Activated CD4-positive, alpha-beta memory T cell treated with anti-CD3 and anti-CD28 coated beads, Interleukin-2, amount 10 ng/mL, durations not matched to agents 7 days and 5 days (primary cell): ENCODE measurements at regions not wholly inside any gene's neighbourhood (a gene's known extent, or its start where the extent isn't known, plus 50 kb on each side); places are given as distances from the start of the nearest gene placed in this dataset.

Experiments
- CTCF ChIA-PET: fragments of 350-600 bp; sonication (Branson Sonifier 250); formaldehyde crosslinking; loops from one replicate; lab custom pipeline; 2021; ENCODE audit warnings: antibody characterized with exemption, inconsistent platforms; lab: Charles Lee
- POLR2A ChIA-PET: fragments of 350-600 bp; sonication (Branson Sonifier 250); formaldehyde crosslinking; loops from one replicate; lab custom pipeline; 2021; ENCODE audit warnings: antibody characterized with exemption; lab: Charles Lee
- DNase-seq: peaks from one replicate; pipeline ENCODE4 v3.0.0-alpha.2; 2020
- H3K27ac Mint-ChIP-seq: one replicate; pipeline ENCODE4 v1.8.0; 2021; ENCODE audit warnings: mild to moderate bottlenecking, mixed read lengths
- H3K27me3 Mint-ChIP-seq: one replicate; pipeline ENCODE4 v1.8.0; 2021; ENCODE audit warnings: mixed read lengths
- H3K36me3 Mint-ChIP-seq: one replicate; pipeline ENCODE4 v1.8.0; 2021; ENCODE audit warnings: low read depth, mixed read lengths
- H3K4me1 Mint-ChIP-seq: one replicate; pipeline ENCODE4 v1.8.0; 2021; ENCODE audit warnings: mixed read lengths
- H3K4me3 Mint-ChIP-seq: one replicate; pipeline ENCODE4 v1.8.0; 2021; ENCODE audit warnings: mild to moderate bottlenecking, mixed read lengths
- H3K9me3 Mint-ChIP-seq: one replicate; pipeline ENCODE4 v1.8.0; 2021; ENCODE audit warnings: mixed read lengths

DNA sequence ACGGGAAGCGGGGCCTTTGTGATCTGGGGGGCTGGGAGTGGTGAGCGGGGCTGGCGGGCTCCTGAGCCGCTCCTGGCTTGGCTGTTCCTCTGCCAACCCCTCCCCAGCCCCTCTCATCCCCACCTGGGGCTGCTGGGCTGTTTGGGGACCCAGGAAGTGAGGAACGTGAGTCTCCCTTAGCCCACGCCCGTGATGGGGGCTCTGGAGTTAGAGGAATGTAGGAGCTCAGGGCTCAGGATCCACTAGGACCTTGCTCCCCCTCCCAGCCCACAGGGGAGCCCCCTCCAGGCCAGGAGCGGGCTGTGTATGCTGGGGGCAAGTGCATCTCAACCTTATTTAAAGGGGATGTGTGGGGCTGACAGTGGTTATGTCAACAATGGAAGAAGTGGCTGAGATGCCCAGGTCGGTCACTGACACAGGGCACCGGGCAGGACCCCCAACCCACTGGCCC is 134.1 kb downstream of the URI1 start:
- CTCF ChIA-PET, result no interaction called here
- no peaks in the 10 kb centered on the region for H3K9me3 Mint-ChIP-seq
- peaks cover 4% of the 10 kb centered on the region for H3K27me3 Mint-ChIP-seq

DNA sequence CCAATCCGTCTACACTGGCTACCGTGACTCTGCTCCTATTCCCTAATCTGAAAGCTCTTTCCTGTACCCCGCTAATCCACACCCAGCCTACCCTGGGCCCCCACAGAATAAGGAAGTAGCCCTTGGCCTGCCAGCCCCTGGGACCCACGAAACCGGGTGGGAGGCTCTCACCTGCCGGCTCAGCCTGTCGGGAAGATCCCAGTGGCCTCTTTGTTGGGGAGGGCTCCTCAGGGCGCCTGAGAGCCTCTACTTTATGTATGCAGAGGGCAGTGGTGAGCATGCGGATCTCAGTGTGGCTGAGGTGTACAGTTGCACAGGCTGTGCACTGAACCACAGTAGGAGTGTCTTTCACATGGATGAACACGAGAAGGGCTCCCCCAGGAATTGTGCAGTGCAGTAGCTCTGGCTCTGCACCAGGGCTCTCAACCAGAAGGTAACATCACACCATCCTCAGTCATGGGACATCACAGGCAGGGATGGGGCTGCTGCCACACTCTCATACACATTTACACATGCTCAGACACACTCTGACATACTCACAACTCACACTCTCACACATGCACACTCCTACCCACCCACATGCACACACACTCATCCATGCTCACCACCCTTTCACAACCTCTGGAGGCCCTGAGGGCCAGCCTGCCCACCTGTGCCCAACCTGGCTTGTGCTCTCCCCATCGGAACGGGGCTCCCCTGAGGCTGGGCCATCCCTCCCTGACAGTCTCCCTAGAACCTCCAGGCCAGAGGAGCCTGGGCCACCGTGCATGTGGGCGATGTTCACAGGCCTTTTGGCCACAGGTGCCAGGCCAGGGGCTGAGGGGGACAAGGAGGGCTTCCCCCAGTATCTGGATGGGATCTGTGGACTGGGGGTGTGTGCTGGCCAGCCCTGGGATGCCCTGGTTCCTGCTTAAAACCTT is 135.0 kb downstream of the URI1 start:
- no peaks in the 10 kb centered on the region for H3K9me3 Mint-ChIP-seq
- peaks cover 4% of the 10 kb centered on the region for H3K27me3 Mint-ChIP-seq
- DNase-seq, result no peak
- ChIA-PET POLR2A (no interaction called here), CTCF (no interaction called here)
- H3K4me3 Mint-ChIP-seq, result no peak overlapping the region
- H3K36me3 Mint-ChIP-seq, result no peaks in the 10 kb centered on the region
- no peak overlapping the region for H3K27ac Mint-ChIP-seq
- no peaks in the 10 kb centered on the region for H3K4me1 Mint-ChIP-seq

More for the DNA sequence above, 134.1 kb downstream of the URI1 start:
- DNase-seq, result no peak
- no peak overlapping the region for H3K4me3 Mint-ChIP-seq
- no peaks in the 10 kb centered on the region for H3K36me3 Mint-ChIP-seq
- POLR2A ChIA-PET, result no interaction called here
- H3K4me1 Mint-ChIP-seq, result no peaks in the 10 kb centered on the region
- H3K27ac Mint-ChIP-seq, result no peak overlapping the region

DNA sequence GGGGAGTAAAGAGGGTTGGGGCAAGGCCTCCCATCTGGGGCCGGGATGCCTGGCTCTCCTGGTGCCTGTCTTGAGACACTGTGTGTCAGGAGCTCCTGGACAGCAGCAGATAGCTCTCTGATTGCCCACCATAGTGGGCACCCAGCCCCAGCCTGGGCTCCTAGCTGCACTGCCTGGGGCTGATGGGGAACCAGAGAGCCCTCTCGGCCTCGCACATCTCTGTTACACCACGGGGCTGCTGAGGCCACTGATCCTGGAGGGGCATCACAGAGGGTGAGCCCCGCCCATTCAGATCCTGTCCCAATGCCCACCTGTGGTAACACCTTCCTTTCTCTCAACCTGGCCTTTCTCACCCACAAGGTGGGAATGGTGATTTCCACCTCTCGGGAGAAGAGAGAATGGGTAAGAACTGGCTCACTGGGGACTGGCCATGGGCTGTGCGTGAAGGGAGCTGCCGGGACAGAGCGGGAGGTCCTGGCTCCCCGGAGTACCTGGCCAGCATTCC is 135.9 kb downstream of the URI1 start:
- Mint-ChIP-seq H3K9me3 (no peaks in the 10 kb centered on the region), H3K4me1 (no peaks in the 10 kb centered on the region), H3K27me3 (peaks cover 4% of the 10 kb centered on the region), H3K4me3 (no peak overlapping the region), H3K36me3 (no peaks in the 10 kb centered on the region), H3K27ac (no peak overlapping the region)
- CTCF ChIA-PET, result no interaction called here
- no peak for DNase-seq
- POLR2A ChIA-PET, result no interaction called here

DNA sequence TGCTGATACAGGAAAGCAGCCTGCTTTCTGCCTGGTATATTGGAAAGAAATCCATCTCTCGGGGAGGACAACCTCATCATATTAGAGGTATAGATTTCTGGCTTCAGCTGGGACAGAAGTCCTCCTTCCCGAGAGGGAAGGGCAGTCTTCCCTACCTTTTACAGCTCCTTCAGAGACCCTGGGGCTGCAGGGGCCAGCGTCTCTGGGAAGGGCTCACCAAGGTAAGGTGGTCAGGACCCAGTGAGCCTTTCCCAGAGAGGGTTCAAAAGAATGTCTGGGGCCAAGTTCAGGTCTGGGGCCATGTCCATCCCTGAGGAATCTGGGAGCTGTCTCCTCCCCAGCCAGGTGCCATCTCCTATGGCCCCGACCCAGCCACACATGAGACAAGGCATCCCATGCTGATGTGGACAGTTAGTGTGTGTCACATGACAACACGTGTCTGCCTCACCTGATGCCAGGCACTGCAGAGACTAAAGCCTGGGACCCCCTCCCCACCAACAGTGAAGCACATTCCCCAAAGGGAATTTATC is 136.4 kb downstream of the URI1 start:
- no peak overlapping the region for H3K4me3 Mint-ChIP-seq
- peaks cover 4% of the 10 kb centered on the region for H3K27me3 Mint-ChIP-seq
- ChIA-PET CTCF (no interaction called here), POLR2A (no interaction called here)
- no peak overlapping the region for H3K27ac Mint-ChIP-seq
- no peaks in the 10 kb centered on the region for H3K36me3 Mint-ChIP-seq
- DNase-seq, result no peak
- no peaks in the 10 kb centered on the region for H3K9me3 Mint-ChIP-seq
- no peaks in the 10 kb centered on the region for H3K4me1 Mint-ChIP-seq

DNA sequence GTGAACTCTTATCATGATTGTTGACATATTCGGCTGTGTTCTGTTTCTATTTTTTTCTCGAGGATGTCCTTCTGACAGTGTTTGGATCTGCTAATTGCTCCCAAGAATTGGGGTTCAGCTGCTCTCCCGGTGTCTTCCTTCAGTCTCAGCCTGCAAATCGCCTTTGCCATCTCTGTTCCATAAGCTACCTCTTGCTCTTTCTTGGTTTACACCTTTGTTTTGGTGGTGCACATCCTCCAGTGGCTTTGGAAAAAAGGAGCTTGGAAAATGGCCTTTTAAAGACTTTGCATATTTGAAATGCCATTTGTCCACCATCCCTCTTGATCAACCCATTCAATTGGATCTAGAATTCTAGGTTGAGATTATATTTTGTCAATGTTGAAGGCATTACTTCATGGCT is 137.2 kb downstream of the URI1 start:
- CTCF ChIA-PET, result no interaction called here
- Mint-ChIP-seq H3K27ac (no peak overlapping the region), H3K4me1 (no peaks in the 10 kb centered on the region), H3K27me3 (peaks cover 4% of the 10 kb centered on the region), H3K36me3 (no peaks in the 10 kb centered on the region), H3K9me3 (no peaks in the 10 kb centered on the region), H3K4me3 (no peak overlapping the region)
- DNase-seq, result no peak
- POLR2A ChIA-PET, result no interaction called here

DNA sequence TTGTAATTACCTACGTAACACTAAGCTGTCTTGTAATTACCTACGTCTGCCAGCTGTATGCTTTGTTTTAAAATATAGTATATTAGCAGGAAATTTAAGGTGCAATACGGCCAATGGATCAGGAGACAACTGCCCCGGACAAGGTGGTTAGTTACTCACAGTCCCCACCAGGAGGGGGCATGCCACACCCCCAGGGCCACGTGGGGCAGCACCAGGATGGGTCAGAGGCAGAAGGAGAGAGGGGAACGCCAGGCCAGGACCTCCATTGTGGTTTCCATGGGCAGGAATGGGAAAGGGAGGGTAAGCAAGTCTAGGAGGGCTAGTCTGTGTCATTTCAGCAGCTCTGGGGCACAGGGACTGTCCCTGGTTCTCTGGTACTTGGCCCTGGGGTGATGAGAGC is 140.1 kb downstream of the URI1 start:
- Mint-ChIP-seq H3K4me3 (no peak overlapping the region), H3K27me3 (no peaks in the 10 kb centered on the region), H3K4me1 (peaks cover 2% of the 10 kb centered on the region), H3K9me3 (no peaks in the 10 kb centered on the region), H3K36me3 (no peaks in the 10 kb centered on the region), H3K27ac (no peak overlapping the region)
- ChIA-PET POLR2A (no interaction called here), CTCF (no interaction called here)
- no peak for DNase-seq

DNA sequence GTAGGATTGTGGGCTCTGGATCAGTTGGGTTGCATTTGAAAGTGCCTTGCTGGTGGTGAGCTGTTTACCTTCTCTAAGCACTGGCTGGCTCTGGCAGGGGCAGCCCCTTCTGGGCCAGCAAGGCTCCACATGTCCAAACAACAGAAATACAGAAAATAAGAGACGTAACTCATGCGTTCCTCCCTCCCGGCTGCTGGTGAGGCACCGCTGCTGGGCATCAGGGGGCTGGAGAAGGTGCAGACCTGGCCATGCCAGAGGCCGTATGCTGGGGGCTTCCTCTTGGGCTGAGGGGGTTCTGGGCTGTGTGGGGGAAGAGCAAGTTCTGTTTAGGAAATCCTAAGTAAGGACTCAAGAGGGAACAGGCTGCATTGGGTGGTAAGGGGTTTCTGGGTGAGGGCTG is 140.6 kb downstream of the URI1 start:
- H3K4me3 Mint-ChIP-seq, result no peak overlapping the region
- H3K4me1 Mint-ChIP-seq, result peaks cover 2% of the 10 kb centered on the region
- ChIA-PET POLR2A (no interaction called here), CTCF (no interaction called here)
- H3K27ac Mint-ChIP-seq, result no peak overlapping the region
- DNase-seq, result no peak
- no peaks in the 10 kb centered on the region for H3K36me3 Mint-ChIP-seq
- no peaks in the 10 kb centered on the region for H3K27me3 Mint-ChIP-seq
- no peaks in the 10 kb centered on the region for H3K9me3 Mint-ChIP-seq

DNA sequence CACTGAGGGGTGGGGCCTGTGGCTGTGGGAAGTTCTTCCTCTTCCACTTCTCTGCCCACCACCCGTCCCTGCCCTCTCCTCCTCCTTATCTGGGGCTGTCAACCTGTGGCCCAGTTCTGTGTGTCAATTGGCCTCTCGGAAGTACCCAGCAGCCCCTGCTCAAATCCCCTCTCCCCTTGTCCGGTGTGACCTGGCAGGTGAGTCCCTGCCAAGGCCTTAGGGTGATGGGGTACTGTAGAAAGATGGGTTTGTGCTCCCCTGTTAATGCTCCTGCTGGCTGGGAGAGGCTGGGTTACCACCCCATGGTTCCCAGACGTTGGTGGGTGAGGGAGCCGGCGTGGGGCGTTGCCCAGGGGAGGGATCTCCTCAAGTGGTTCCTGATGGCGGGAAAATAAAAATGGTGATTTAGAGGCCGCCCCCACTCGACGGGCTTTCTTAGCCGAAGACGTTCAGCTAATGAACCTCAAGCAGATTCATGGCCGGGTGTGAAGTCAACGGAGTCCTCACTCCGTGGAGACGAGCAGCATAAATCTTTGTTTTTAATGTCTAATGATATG is 141.2 kb downstream of the URI1 start:
- CTCF ChIA-PET, result no interaction called here
- no peaks in the 10 kb centered on the region for H3K36me3 Mint-ChIP-seq
- H3K27me3 Mint-ChIP-seq, result no peaks in the 10 kb centered on the region
- no peak overlapping the region for H3K4me3 Mint-ChIP-seq
- no peak overlapping the region for H3K27ac Mint-ChIP-seq
- no peaks in the 10 kb centered on the region for H3K9me3 Mint-ChIP-seq
- DNase-seq, result no peak
- POLR2A ChIA-PET, result no interaction called here
- H3K4me1 Mint-ChIP-seq, result peaks cover 2% of the 10 kb centered on the region

DNA sequence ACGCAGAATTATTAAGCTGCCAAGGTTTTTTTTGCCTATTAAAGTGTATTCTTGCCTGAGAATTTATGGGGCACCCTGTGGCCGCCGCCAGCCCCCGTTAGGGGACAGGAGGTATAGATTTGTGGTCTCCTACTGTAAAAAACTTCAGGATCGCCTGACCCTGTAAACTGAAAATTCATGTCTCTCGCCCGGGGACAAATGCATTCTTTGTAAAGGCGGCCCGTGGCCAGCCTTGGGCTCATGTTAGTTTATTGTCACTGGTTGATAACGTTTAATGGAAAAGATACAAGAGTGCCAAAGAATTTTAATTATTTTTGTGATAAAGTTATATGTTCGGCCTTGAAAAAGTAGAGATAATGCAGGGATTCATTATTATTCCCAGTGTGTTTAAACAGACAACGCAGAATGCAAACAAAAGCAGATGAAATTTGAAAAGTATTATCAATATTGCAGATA is 141.7 kb downstream of the URI1 start:
- no peak for DNase-seq
- ChIA-PET CTCF (no interaction called here), POLR2A (no interaction called here)
- no peaks in the 10 kb centered on the region for H3K27me3 Mint-ChIP-seq
- no peak overlapping the region for H3K4me3 Mint-ChIP-seq
- no peaks in the 10 kb centered on the region for H3K36me3 Mint-ChIP-seq
- no peak overlapping the region for H3K27ac Mint-ChIP-seq
- H3K4me1 Mint-ChIP-seq, result peaks cover 2% of the 10 kb centered on the region
- no peaks in the 10 kb centered on the region for H3K9me3 Mint-ChIP-seq

DNA sequence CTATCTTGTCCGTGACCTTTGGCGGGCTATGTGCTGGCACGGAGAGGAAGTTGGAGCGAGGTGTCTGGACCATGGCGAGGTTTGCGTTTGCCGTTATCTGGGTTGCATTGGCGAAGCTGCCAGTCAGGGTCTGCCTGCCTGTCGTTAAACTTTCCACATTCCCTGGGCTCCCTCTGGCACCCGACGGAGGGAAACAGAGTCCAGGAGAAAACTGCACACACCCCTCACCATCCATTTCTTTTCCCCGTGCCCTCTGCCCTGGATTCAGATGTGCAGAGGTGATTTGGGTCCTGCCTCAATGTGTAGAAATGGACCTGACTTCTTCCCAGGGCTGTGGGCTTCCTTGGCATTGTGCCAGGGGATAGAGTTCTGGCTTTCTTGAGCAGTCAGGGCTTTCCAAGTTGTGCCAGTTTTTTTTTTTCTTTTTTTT is 142.4 kb downstream of the URI1 start:
- DNase-seq, result no peak
- Mint-ChIP-seq H3K4me3 (no peak overlapping the region), H3K4me1 (peaks cover 2% of the 10 kb centered on the region), H3K9me3 (no peaks in the 10 kb centered on the region), H3K36me3 (no peaks in the 10 kb centered on the region), H3K27ac (no peak overlapping the region), H3K27me3 (no peaks in the 10 kb centered on the region)
- CTCF ChIA-PET, result no interaction called here
- POLR2A ChIA-PET, result no interaction called here

DNA sequence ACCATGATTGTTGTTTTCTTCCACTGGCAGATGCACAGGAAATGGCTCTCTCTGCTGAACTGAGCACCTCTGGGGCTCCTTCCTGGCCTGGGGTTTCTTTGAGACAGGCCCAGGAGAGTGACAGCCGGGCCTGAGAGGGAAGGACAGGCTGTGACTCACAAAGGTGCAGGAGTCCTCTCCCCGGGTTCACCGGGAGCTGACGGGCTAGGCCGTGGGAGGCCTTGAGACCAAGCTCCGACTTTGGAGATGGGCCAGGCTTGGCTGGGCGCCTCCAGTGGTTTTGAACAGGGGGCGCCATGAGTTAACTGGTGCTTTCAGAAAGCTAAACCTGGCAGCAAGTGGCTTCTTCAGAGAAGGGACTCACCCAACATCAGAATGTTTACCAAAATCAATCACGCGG is 143.4 kb downstream of the URI1 start:
- POLR2A ChIA-PET, result no interaction called here
- Mint-ChIP-seq H3K36me3 (no peaks in the 10 kb centered on the region), H3K9me3 (no peaks in the 10 kb centered on the region)

DNA sequence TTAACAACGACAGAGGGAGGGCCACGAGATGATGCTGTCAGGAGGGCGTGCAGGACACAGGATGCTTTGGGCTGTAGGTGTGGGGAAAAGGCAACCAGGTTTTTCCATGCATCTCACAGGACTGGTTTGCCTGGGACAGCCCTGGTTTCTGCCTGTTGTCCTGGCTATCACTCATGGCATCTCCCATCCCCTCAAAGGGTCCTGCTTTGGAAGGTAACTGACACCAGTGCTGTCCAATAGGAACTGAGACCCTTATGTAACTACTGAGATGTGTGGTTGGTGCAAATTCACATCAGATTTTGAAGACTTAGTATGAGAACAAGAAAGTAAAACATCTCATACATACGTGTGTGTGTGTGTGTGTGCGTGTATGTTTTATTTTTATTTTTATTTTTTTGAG is 144.2 kb downstream of the URI1 start:
- H3K36me3 Mint-ChIP-seq, result no peaks in the 10 kb centered on the region
- no peak overlapping the region for H3K27ac Mint-ChIP-seq
- no peaks in the 10 kb centered on the region for H3K27me3 Mint-ChIP-seq
- H3K9me3 Mint-ChIP-seq, result no peaks in the 10 kb centered on the region
- H3K4me1 Mint-ChIP-seq, result peaks cover 2% of the 10 kb centered on the region
- ChIA-PET CTCF (no interaction called here), POLR2A (no interaction called here)
- DNase-seq, result no peak
- H3K4me3 Mint-ChIP-seq, result no peak overlapping the region

More for the DNA sequence above, 143.4 kb downstream of the URI1 start:
- peaks cover 2% of the 10 kb centered on the region for H3K4me1 Mint-ChIP-seq
- no peak for DNase-seq
- H3K27me3 Mint-ChIP-seq, result no peaks in the 10 kb centered on the region
- H3K27ac Mint-ChIP-seq, result no peak overlapping the region
- CTCF ChIA-PET, result no interaction called here
- no peak overlapping the region for H3K4me3 Mint-ChIP-seq

DNA sequence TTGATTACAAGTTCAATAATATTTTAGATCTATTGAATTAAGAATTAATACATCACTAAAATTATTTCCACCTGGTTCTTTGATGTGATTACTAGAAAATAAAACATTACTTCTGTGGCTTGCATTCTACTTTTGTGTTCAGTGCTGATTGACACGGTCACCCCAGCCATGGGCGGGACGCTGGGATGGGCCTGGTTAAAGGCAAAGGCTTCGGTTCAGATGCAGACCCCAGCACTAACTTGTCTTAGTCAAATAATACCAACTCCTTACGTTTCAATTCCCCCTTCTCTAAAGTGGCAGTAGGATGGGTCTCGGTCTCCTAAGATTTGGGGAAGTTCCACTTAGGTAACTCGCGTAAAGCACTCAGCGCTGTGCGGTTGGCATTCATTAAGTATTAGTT is 144.9 kb downstream of the URI1 start:
- Mint-ChIP-seq H3K27me3 (no peaks in the 10 kb centered on the region), H3K4me1 (peaks cover 2% of the 10 kb centered on the region), H3K36me3 (no peaks in the 10 kb centered on the region), H3K9me3 (no peaks in the 10 kb centered on the region), H3K27ac (no peak overlapping the region), H3K4me3 (no peak overlapping the region)
- ChIA-PET POLR2A (no interaction called here), CTCF (no interaction called here)
- no peak for DNase-seq
